HFFc6 (cell line): ENCODE measurements at regions not wholly inside any gene's neighbourhood (a gene's known extent, or its start where the extent isn't known, plus 50 kb on each side); places are given as distances from the start of the nearest gene placed in this dataset.

ENCODE experiments used
- DNase-seq: peaks from one replicate; pipeline ENCODE4 v3.0.0-alpha.2; 2018
- H3K27ac Mint-ChIP-seq: 2 replicates; pipeline ENCODE4 v1.8.0; 2020; ENCODE audit warnings: mild to moderate bottlenecking, mixed read lengths
- H3K27me3 Mint-ChIP-seq: 2 replicates; pipeline ENCODE4 v1.8.0; 2021; ENCODE audit warnings: mild to moderate bottlenecking, moderate library complexity, mixed read lengths; ENCODE audit not compliant: insufficient read depth
- H3K36me3 Mint-ChIP-seq: 2 replicates; pipeline ENCODE4 v1.8.0; 2021; ENCODE audit warnings: low read depth, mixed read lengths
- H3K4me1 Mint-ChIP-seq: 2 replicates; pipeline ENCODE4 v1.8.0; 2020; ENCODE audit warnings: low read depth, mixed read lengths
- H3K4me3 Mint-ChIP-seq: 2 replicates; pipeline ENCODE4 v1.8.0; 2020; ENCODE audit warnings: mild to moderate bottlenecking, moderate library complexity, mixed read lengths
- H3K9me3 Mint-ChIP-seq: 2 replicates; pipeline ENCODE4 v1.8.0; 2020; ENCODE audit warnings: mild to moderate bottlenecking, mixed read lengths
- TF ChIP-seq, protein P1 (sequence below): fragments of 200-600 bp; sonication (generic); IDR thresholded peaks from 2 replicates; pipeline ENCODE4 v1.5.0; 2021; ENCODE audit warnings: antibody characterized with exemption, mild to moderate bottlenecking

DNA sequence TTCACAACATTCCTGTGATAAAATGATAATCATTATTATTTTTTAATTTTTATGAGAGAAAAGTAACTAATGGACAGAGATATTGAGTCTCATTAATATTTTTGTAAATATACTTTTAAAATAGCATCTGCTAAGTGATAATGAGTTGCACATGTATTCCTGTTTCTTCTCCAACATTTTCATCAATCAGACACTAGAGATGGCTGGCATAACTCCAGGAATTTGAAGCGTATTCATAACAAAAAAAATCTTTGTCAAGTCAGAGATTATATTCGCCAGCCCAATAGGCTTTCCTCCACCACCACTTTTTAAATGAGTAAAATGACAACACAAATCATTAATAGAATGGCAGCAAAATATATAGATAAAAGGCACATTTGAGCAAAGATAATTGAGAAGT lies 524.0 kb upstream of the KCND2 start:
- Mint-ChIP-seq H3K27me3 (no peaks in the 10 kb centered on the region; the same call in 1 of the 2 replicates), H3K27ac (no peak overlapping the region), H3K36me3 (no peaks in the 10 kb centered on the region), H3K4me1 (no peaks in the 10 kb centered on the region), H3K4me3 (no peak overlapping the region), H3K9me3 (peaks cover 24% of the 10 kb centered on the region)
- DNase-seq: no peak
- TF ChIP-seq, protein P1, sequence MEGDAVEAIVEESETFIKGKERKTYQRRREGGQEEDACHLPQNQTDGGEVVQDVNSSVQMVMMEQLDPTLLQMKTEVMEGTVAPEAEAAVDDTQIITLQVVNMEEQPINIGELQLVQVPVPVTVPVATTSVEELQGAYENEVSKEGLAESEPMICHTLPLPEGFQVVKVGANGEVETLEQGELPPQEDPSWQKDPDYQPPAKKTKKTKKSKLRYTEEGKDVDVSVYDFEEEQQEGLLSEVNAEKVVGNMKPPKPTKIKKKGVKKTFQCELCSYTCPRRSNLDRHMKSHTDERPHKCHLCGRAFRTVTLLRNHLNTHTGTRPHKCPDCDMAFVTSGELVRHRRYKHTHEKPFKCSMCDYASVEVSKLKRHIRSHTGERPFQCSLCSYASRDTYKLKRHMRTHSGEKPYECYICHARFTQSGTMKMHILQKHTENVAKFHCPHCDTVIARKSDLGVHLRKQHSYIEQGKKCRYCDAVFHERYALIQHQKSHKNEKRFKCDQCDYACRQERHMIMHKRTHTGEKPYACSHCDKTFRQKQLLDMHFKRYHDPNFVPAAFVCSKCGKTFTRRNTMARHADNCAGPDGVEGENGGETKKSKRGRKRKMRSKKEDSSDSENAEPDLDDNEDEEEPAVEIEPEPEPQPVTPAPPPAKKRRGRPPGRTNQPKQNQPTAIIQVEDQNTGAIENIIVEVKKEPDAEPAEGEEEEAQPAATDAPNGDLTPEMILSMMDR: no peak

- H3K4me1 Mint-ChIP-seq: no peaks in the 10 kb centered on the region
- TF ChIP-seq, protein P1: no peak
Measured at GRCh38 chr7:119756687-119757086, 516.3 kb upstream of the KCND2 start.

GRCh38 chr7:119758254-119758653 lies 514.7 kb upstream of the KCND2 start:
- H3K4me3 Mint-ChIP-seq: no peak overlapping the region
- H3K36me3 Mint-ChIP-seq: no peaks in the 10 kb centered on the region
- TF ChIP-seq, protein P1: no peak
- no peak for DNase-seq
- peaks cover 10% of the 10 kb centered on the region for H3K9me3 Mint-ChIP-seq
- H3K27ac Mint-ChIP-seq: no peak overlapping the region
- no peaks in the 10 kb centered on the region for H3K27me3 Mint-ChIP-seq
- H3K4me1 Mint-ChIP-seq: no peaks in the 10 kb centered on the region

More at GRCh38 chr7:119756687-119757086, 516.3 kb upstream of the KCND2 start:
- H3K9me3 Mint-ChIP-seq: peaks cover 10% of the 10 kb centered on the region
- H3K27me3 Mint-ChIP-seq: no peaks in the 10 kb centered on the region
- no peaks in the 10 kb centered on the region for H3K36me3 Mint-ChIP-seq
- H3K4me3 Mint-ChIP-seq: no peak overlapping the region
- no peak for DNase-seq
- no peak overlapping the region for H3K27ac Mint-ChIP-seq

- Mint-ChIP-seq H3K27me3 (no peaks in the 10 kb centered on the region), H3K36me3 (no peaks in the 10 kb centered on the region), H3K4me3 (no peak overlapping the region), H3K27ac (no peak overlapping the region), H3K9me3 (peaks cover 5% of the 10 kb centered on the region), H3K4me1 (no peaks in the 10 kb centered on the region)
- DNase-seq: no peak
- TF ChIP-seq, protein P1: no peak
Measured at GRCh38 chr7:119761776-119762175, 511.2 kb upstream of the KCND2 start.

DNA sequence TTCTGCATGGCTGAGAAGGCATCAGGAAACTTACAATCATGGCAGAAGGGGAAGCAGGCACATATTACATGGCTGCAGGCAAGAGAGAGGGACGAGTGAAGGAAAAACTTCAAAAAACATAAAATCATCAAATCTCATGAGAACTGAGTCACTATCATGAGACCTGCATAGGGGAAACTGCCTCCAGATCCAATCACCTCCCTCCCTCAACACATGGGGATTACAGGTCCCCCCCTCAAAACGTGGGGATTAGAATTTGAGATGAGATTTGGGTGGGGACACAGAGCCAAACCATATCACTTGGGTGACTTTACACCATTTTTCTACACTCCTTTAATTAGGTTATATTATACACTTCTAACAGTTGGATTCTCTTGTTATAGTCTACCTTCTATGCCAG lies 490.7 kb upstream of the KCND2 start:
- no peaks in the 10 kb centered on the region for H3K4me1 Mint-ChIP-seq
- peaks cover 18% of the 10 kb centered on the region for H3K9me3 Mint-ChIP-seq
- no peaks in the 10 kb centered on the region for H3K27me3 Mint-ChIP-seq
- H3K36me3 Mint-ChIP-seq: no peaks in the 10 kb centered on the region; the same call in 1 of the 2 replicates
- no peak for DNase-seq
- TF ChIP-seq, protein P1: no peak
- no peak overlapping the region for H3K4me3 Mint-ChIP-seq
- H3K27ac Mint-ChIP-seq: no peak overlapping the region

GRCh38 chr7:119783799-119784198 lies 489.2 kb upstream of the KCND2 start:
- Mint-ChIP-seq H3K9me3 (peaks cover 13% of the 10 kb centered on the region), H3K27ac (no peak overlapping the region), H3K36me3 (no peaks in the 10 kb centered on the region; the same call in 1 of the 2 replicates), H3K4me1 (no peaks in the 10 kb centered on the region), H3K4me3 (no peak overlapping the region), H3K27me3 (no peaks in the 10 kb centered on the region)
- TF ChIP-seq, protein P1: no peak
- no peak for DNase-seq
